ENCODE measurements at regions not wholly inside any gene's neighbourhood (a gene's known extent, or its start where the extent isn't known, plus 50 kb on each side); places are given as distances from the start of the nearest gene placed in this dataset.

DNA sequence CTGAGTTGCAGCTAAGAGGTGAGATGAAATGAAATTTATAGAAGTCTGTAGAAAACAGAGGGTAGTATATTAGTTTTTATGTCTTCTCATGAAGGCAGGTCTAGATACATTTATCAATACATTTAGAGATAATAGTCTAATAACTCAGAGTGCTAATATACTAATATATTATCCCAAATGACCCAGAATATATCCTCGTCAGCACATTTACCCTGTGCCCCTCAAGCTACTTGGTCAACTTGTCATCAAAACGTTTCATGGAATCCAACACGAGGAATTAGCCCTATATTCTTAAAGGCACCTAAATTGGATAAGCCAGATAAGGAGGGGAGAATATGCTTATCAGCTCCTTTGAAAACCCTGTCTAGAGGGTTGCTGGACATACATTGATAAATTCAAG, 415.1 kb upstream of the LRRTM1 start:
- ChIA-PET CTCF (no interaction called here), POLR2A (no interaction called here)
- Histone ChIP-seq H3K9me3 (ENCODE audit: control insufficient read depth, insufficient read depth, low read depth, low read length) (no peaks in the 10 kb centered on the region), H3K4me3 (ENCODE audit: low read depth in 2 of 2, low read length in 2 of 2) (no peak overlapping the region), H3K27ac (ENCODE audit: low read length) (no peak overlapping the region), H3K36me3 (ENCODE audit: control insufficient read depth, insufficient read depth, low read length) (no peaks in the 10 kb centered on the region), H3K4me1 (ENCODE audit: control insufficient read depth, insufficient read depth, low read length) (no peaks in the 10 kb centered on the region), H3K27me3 (ENCODE audit: control insufficient read depth, insufficient read depth, low read length) (no peaks in the 10 kb centered on the region)
- ATAC-seq = no peak
- TF ChIP-seq POLR2AphosphoS5 (IDR thresholded peaks at IDR 0.05; ENCODE audit: low read depth, low read length) = no peak
- TF ChIP-seq, protein P1, sequence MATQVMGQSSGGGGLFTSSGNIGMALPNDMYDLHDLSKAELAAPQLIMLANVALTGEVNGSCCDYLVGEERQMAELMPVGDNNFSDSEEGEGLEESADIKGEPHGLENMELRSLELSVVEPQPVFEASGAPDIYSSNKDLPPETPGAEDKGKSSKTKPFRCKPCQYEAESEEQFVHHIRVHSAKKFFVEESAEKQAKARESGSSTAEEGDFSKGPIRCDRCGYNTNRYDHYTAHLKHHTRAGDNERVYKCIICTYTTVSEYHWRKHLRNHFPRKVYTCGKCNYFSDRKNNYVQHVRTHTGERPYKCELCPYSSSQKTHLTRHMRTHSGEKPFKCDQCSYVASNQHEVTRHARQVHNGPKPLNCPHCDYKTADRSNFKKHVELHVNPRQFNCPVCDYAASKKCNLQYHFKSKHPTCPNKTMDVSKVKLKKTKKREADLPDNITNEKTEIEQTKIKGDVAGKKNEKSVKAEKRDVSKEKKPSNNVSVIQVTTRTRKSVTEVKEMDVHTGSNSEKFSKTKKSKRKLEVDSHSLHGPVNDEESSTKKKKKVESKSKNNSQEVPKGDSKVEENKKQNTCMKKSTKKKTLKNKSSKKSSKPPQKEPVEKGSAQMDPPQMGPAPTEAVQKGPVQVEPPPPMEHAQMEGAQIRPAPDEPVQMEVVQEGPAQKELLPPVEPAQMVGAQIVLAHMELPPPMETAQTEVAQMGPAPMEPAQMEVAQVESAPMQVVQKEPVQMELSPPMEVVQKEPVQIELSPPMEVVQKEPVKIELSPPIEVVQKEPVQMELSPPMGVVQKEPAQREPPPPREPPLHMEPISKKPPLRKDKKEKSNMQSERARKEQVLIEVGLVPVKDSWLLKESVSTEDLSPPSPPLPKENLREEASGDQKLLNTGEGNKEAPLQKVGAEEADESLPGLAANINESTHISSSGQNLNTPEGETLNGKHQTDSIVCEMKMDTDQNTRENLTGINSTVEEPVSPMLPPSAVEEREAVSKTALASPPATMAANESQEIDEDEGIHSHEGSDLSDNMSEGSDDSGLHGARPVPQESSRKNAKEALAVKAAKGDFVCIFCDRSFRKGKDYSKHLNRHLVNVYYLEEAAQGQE (IDR thresholded peaks at IDR 0.05; ENCODE audit: insufficient read depth in 1 of 2, low read depth in 2 of 2, low read length in 1 of 2) = no peak
- no peak for TF ChIP-seq TCF7L2 (IDR thresholded peaks at IDR 0.05; ENCODE audit: low read depth, low read length)
- intact Hi-C loops (cut with micrococcal nuclease; ENCODE audit: unreplicated experiment) (no loop called here), in situ Hi-C loops (cut with HindIII; ENCODE audit: low pct_unique_long_range_greater_than_20kb, low sequenced_read_pairs) (no loop called here)
- no TSS peak for BruUV-seq (replicated peaks)
- no peak for DNase-seq (ENCODE audit: low read depth, low spot score)

DNA sequence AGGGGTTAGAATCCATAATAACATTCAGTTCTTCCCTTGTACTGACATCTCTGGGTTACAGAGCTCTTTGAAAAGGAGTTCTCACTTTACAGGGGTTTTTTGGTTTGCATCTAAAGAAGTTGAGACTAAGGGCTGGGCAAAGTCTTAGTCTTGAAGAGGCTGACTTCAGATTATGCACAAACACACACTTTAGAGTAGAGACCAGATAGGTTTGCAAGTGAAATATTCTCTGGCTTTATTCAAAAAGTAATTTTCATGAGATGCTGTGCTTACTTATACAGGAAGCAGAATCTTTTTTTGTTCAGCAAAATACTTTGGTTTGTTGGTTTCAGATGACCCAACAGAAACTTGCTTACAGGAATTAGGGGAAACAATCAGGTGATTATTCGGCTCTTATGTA, 410.9 kb upstream of the LRRTM1 start:
- TF ChIP-seq POLR2AphosphoS5 (IDR thresholded peaks at IDR 0.05; ENCODE audit: low read depth, low read length) = no peak
- TF ChIP-seq, protein P1 (IDR thresholded peaks at IDR 0.05; ENCODE audit: insufficient read depth in 1 of 2, low read depth in 2 of 2, low read length in 1 of 2) = no peak
- no peak for TF ChIP-seq SIN3A (IDR thresholded peaks at IDR 0.05; ENCODE audit: borderline replicate concordance, insufficient read depth, low read depth, low read length)
- TF ChIP-seq, protein P2, sequence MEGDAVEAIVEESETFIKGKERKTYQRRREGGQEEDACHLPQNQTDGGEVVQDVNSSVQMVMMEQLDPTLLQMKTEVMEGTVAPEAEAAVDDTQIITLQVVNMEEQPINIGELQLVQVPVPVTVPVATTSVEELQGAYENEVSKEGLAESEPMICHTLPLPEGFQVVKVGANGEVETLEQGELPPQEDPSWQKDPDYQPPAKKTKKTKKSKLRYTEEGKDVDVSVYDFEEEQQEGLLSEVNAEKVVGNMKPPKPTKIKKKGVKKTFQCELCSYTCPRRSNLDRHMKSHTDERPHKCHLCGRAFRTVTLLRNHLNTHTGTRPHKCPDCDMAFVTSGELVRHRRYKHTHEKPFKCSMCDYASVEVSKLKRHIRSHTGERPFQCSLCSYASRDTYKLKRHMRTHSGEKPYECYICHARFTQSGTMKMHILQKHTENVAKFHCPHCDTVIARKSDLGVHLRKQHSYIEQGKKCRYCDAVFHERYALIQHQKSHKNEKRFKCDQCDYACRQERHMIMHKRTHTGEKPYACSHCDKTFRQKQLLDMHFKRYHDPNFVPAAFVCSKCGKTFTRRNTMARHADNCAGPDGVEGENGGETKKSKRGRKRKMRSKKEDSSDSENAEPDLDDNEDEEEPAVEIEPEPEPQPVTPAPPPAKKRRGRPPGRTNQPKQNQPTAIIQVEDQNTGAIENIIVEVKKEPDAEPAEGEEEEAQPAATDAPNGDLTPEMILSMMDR (IDR thresholded peaks at IDR 0.05) = no peak
- TF ChIP-seq TCF7L2 (IDR thresholded peaks at IDR 0.05; ENCODE audit: low read depth, low read length) = no peak
- Histone ChIP-seq H3K4me3 (ENCODE audit: low read depth in 2 of 2, low read length in 2 of 2) (no peak overlapping the region), H3K36me3 (ENCODE audit: control insufficient read depth, insufficient read depth, low read length) (no peaks in the 10 kb centered on the region), H3K4me1 (ENCODE audit: control insufficient read depth, insufficient read depth, low read length) (no peaks in the 10 kb centered on the region), H3K9me3 (ENCODE audit: control insufficient read depth, insufficient read depth, low read depth, low read length) (no peaks in the 10 kb centered on the region), H3K27me3 (ENCODE audit: control insufficient read depth, insufficient read depth, low read length) (no peaks in the 10 kb centered on the region), H3K27ac (ENCODE audit: low read length) (no peak overlapping the region)
- ChIA-PET POLR2A (no interaction called here), CTCF (no interaction called here)
- no peak for DNase-seq (ENCODE audit: low read depth, low spot score)
- BruUV-seq (replicated peaks) = no TSS peak
- intact Hi-C loops (cut with micrococcal nuclease; ENCODE audit: unreplicated experiment) = no loop called here
- in situ Hi-C loops (cut with HindIII; ENCODE audit: low pct_unique_long_range_greater_than_20kb, low sequenced_read_pairs) = no loop called here
- ATAC-seq = no peak

Measured in Panc1 (cell line).